Spleen (tissue), 11 donors: ENCODE measurements at regions not wholly inside any gene's neighbourhood (a gene's known extent, or its start where the extent isn't known, plus 50 kb on each side); places are given as distances from the start of the nearest gene placed in this dataset.

Experiments
- DNase-seq: peaks from one replicate; pipeline ENCODE4 v3.0.0-alpha.2; 2020
- H3K27ac ChIP-seq, 8 donors: fragments of 200-600 bp; sonication (generic) in 7 of 8; 1 replicate in 4 of 8; 2 replicates in 4 of 8; pipeline versions ENCODE4 v1.5.0 to v1.8.0; 2016 to 2021; ENCODE audit warnings: inconsistent platforms in 4 of 8, mild to moderate bottlenecking in 4 of 8, moderate library complexity in 1 of 8
- H3K27me3 ChIP-seq, 7 donors: fragments of 200-600 bp; sonication (generic) in 6 of 7; replicated peaks in 1 of 7; 1 replicate in 4 of 7; 2 replicates in 3 of 7; pipeline versions ENCODE4 v1.5.0 to v1.8.0; 2016 to 2021; ENCODE audit warnings: inconsistent platforms in 3 of 7, mild to moderate bottlenecking in 1 of 7
- H3K36me3 ChIP-seq, 6 donors: fragments of 200-600 bp; sonication (generic) in 5 of 6; 1 replicate in 4 of 6; 2 replicates in 2 of 6; pipeline versions ENCODE4 v1.5.0 to v1.8.0; 2016 to 2021; ENCODE audit warnings: inconsistent platforms in 2 of 6
- H3K4me1 ChIP-seq, 6 donors: fragments of 200-600 bp; sonication (generic) in 5 of 6; 1 replicate in 3 of 6; 2 replicates in 3 of 6; pipeline versions ENCODE4 v1.5.0 to v1.8.0; 2016 to 2021; ENCODE audit warnings: inconsistent platforms in 3 of 6
- H3K4me3 ChIP-seq, 8 donors: fragments of 200-600 bp; sonication (generic) in 7 of 8; 1 replicate in 4 of 8; 2 replicates in 4 of 8; pipeline versions ENCODE4 v1.5.0 to v1.8.0; 2016 to 2021; ENCODE audit warnings: inconsistent platforms in 4 of 8, mild to moderate bottlenecking in 4 of 8, moderate library complexity in 2 of 8
- H3K9me3 ChIP-seq, 8 donors: fragments of 200-600 bp; sonication (generic) in 7 of 8; 1 replicate in 4 of 8; 2 replicates in 4 of 8; pipeline versions ENCODE4 v1.5.0 to v1.8.0; 2016 to 2021; ENCODE audit warnings: inconsistent platforms in 4 of 8
- POLR2A ChIP-seq, 3 donors: fragments of 450-650 bp; IDR thresholded peaks; one replicate each; pipeline ENCODE4 v1.5.1; 2017; ENCODE audit warnings: antibody characterized with exemption in 3 of 3, mild to moderate bottlenecking in 1 of 3
- POLR2AphosphoS5 ChIP-seq, 3 donors: sonication (generic); formaldehyde crosslinking; IDR thresholded peaks; one replicate each; pipeline ENCODE4 v1.5.1; 2017; ENCODE audit warnings: antibody characterized with exemption in 3 of 3
- WGBS, 5 donors: extraction: QIAGEN DNeasy Blood & Tissue Kit in 3 of 5; methylation state at CpG; one replicate each; pipeline versions ENCODE4 v1.1.5 to v1.1.7; 2013 to 2018; 5-methylcytosine and 5-hydroxymethylcytosine counted together
- intact Hi-C: fragments of 100-400 bp; cut with DNase I; formaldehyde crosslinking; loops from one replicate; pipeline ENCODE4 v1.15.0; 2023; ENCODE audit warnings: low total_unique reads
- TF ChIP-seq, protein P1 (sequence below), 11 experiments: fragments of 200-600 bp in 7 of 11; fragments of 450-650 bp in 4 of 11; sonication (generic) in 4 of 11; IDR thresholded peaks in 8 of 11; conservative IDR thresholded peaks in 3 of 11; 1 replicate in 7 of 11; 2 replicates in 4 of 11; pipeline versions ENCODE4 v1.4.0 to v1.8.0; 2016 to 2021; ENCODE audit warnings: antibody characterized with exemption in 11 of 11, inconsistent platforms in 4 of 11, mild to moderate bottlenecking in 1 of 11
- donor health status: healthy with polysubstance abuse.
- donor health status: DM: no; HTN: no; CAD: no; lungs with moderate emphysema.
- donor health status: DM: no; HTN: no; CAD: no.
- donor health status: Bipolar disorder and iron deficiency.
- donor health status: healthy.
- donor health status: DM: no; HTN: no; CAD: no.
- donor health status: DM: yes; HTN: yes; CAD: no.

DNA sequence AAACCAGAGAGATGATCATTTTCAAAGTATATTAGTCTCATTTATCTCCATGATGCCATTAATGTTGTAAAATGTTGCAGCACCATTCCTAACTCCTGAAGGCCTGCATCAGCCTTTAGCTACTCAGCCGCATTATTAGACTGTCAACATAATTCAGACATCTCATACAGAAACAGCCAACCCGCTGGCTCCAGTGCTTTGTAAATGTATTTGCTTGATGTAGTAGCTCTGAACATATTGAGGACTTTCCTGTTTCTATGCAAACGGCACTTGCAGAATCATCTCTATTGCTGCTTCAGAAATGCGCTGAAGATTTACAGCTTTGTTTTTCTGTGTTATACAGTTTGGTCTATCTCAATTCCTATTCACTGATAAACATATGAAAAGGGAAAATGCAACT, 372.2 kb downstream of the DSEL start:
- intact Hi-C loops: no loop called here
- DNase-seq: no peak
- no peaks in the 10 kb centered on the region for H3K27me3 ChIP-seq
- 84 to 94% (median 89%) methylated on average over 4 of the region's 4 CpGs for WGBS, 5 donors
- H3K27ac ChIP-seq: no peak overlapping the region
- no peaks in the 10 kb centered on the region for H3K4me1 ChIP-seq
- H3K36me3 ChIP-seq: no peaks in the 10 kb centered on the region
- H3K4me3 ChIP-seq: no peak overlapping the region
- TF ChIP-seq POLR2A (IDR thresholded peaks at IDR 0.05) (no peak), POLR2AphosphoS5 (IDR thresholded peaks at IDR 0.05) (no peak)
- TF ChIP-seq, protein P1, sequence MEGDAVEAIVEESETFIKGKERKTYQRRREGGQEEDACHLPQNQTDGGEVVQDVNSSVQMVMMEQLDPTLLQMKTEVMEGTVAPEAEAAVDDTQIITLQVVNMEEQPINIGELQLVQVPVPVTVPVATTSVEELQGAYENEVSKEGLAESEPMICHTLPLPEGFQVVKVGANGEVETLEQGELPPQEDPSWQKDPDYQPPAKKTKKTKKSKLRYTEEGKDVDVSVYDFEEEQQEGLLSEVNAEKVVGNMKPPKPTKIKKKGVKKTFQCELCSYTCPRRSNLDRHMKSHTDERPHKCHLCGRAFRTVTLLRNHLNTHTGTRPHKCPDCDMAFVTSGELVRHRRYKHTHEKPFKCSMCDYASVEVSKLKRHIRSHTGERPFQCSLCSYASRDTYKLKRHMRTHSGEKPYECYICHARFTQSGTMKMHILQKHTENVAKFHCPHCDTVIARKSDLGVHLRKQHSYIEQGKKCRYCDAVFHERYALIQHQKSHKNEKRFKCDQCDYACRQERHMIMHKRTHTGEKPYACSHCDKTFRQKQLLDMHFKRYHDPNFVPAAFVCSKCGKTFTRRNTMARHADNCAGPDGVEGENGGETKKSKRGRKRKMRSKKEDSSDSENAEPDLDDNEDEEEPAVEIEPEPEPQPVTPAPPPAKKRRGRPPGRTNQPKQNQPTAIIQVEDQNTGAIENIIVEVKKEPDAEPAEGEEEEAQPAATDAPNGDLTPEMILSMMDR (IDR thresholded peaks at IDR 0.05 in 8 of 11, conservative IDR thresholded peaks at IDR 0.05 in 3 of 11): no peak
- no peaks in the 10 kb centered on the region for H3K9me3 ChIP-seq

DNA sequence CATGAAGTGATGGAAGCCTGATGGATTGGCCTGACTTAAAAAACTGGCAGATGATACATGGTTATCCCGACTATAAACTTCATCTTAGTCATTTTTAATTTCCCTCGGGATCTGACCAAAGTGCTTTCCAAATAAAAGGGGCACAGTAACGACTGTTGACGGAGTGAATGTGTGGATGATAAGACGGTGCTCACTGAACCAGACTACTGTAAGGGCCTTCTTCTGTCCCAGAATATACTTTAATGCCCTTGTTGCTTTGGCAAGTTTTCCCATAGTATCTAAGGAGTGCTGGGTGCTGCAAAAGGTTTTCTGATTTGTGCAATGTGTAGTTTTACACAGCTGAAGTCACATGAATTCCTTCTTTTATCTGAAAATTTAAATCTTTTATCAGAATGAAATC, 373.5 kb downstream of the DSEL start:
- H3K27me3 ChIP-seq: no peaks in the 10 kb centered on the region
- H3K9me3 ChIP-seq: no peaks in the 10 kb centered on the region
- TF ChIP-seq POLR2AphosphoS5 (IDR thresholded peaks at IDR 0.05): no peak
- WGBS, 5 donors: 79 to 88% (median 86%) methylated on average over 5 of the region's 5 CpGs
- H3K4me3 ChIP-seq: no peak overlapping the region
- no peak overlapping the region for H3K27ac ChIP-seq
- H3K4me1 ChIP-seq: no peaks in the 10 kb centered on the region
- intact Hi-C loops: no loop called here
- DNase-seq: no peak
- H3K36me3 ChIP-seq: no peaks in the 10 kb centered on the region

DNA sequence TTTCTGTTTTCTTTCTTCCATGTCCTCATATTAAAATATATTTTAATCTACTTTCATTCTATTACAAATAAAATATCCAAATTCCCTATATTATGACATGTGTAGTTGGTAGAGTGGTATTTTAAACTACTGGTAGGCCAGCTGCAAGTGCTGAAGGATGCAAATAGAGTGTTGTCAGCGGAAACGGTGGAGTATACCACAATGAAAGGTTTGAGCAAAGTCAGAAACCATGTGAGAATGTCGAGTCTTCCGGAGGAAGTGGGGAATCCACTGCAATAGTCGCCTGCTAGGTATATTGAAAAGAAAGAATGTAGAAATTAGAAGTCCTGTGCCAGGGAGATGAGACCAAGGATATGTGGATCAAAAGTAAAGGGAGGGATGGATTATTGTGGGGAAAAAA, 373.9 kb downstream of the DSEL start:
- intact Hi-C loops: no loop called here
- TF ChIP-seq POLR2A (IDR thresholded peaks at IDR 0.05) (no peak), POLR2AphosphoS5 (IDR thresholded peaks at IDR 0.05) (no peak)
- TF ChIP-seq, protein P1 (IDR thresholded peaks at IDR 0.05 in 8 of 11, conservative IDR thresholded peaks at IDR 0.05 in 3 of 11): no peak
- Histone ChIP-seq H3K27me3 (no peaks in the 10 kb centered on the region), H3K36me3 (no peaks in the 10 kb centered on the region), H3K9me3 (no peaks in the 10 kb centered on the region), H3K4me1 (no peaks in the 10 kb centered on the region), H3K27ac (no peak overlapping the region), H3K4me3 (no peak overlapping the region)
- WGBS, 5 donors: 74 to 92% (median 87%) methylated on average over 5 of the region's 5 CpGs
- no peak for DNase-seq

DNA sequence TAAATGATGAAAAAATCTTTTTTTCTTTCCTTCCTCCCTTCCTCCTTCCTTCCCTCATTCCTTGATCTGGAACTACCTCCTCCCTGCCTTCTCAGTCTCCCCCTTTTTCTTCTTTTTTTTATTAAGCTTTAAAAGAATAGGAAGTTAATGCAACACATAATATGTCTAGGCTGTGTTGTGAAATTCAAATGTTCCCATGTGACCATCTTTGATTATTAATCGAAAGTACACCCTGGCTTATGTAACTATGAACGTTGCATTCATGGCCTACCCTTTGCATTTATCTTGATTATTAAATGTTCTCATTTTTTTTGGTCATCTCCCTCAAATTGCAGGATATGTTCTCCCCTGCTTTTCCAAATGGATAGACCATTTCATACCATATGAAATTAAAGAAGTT, 376.0 kb downstream of the DSEL start:
- WGBS, 5 donors: 76 to 90% (median 84%) methylated on average over 2 of the region's 2 CpGs
- Histone ChIP-seq H3K4me1 (no peaks in the 10 kb centered on the region), H3K36me3 (no peaks in the 10 kb centered on the region), H3K27me3 (no peaks in the 10 kb centered on the region), H3K9me3 (no peaks in the 10 kb centered on the region), H3K4me3 (no peak overlapping the region), H3K27ac (no peak overlapping the region)
- no peak for DNase-seq
- TF ChIP-seq POLR2A (IDR thresholded peaks at IDR 0.05) (no peak), POLR2AphosphoS5 (IDR thresholded peaks at IDR 0.05) (no peak)
- TF ChIP-seq, protein P1 (IDR thresholded peaks at IDR 0.05 in 8 of 11, conservative IDR thresholded peaks at IDR 0.05 in 3 of 11): no peak
- intact Hi-C loops: no loop called here

DNA sequence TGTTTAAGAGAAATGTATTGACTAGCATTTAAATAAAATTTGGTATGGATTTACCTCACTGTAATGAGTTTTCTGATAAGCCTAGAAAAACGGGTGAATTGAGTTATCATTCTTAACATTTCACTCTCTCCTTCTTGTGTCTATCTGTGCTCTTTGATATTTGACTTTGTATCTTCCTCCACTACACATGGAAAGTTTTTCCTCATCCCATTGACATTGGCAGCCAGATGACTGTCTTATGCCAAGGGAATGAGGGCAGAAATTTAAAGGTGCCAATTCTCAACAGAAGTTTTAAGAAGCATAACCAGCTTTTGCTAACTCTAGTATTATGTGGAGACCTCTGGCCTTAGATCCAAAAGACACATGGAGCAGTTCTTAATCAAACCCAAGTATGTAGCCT, 376.6 kb downstream of the DSEL start:
- H3K27ac ChIP-seq: no peak overlapping the region
- WGBS, 5 donors: 70 to 78% (median 76%) methylated on average over 1 of the region's 1 CpG
- no peaks in the 10 kb centered on the region for H3K36me3 ChIP-seq
- intact Hi-C loops: no loop called here
- no peak overlapping the region for H3K4me3 ChIP-seq
- H3K27me3 ChIP-seq: no peaks in the 10 kb centered on the region
- H3K9me3 ChIP-seq: no peaks in the 10 kb centered on the region
- no peak for TF ChIP-seq POLR2AphosphoS5 (IDR thresholded peaks at IDR 0.05)
- TF ChIP-seq, protein P1 (IDR thresholded peaks at IDR 0.05 in 8 of 11, conservative IDR thresholded peaks at IDR 0.05 in 3 of 11): no peak
- TF ChIP-seq POLR2A (IDR thresholded peaks at IDR 0.05): no peak
- no peak for DNase-seq
- H3K4me1 ChIP-seq: no peaks in the 10 kb centered on the region
